GM12878 (cell line): ENCODE measurements at regions not wholly inside any gene's neighbourhood (a gene's known extent, or its start where the extent isn't known, plus 50 kb on each side); places are given as distances from the start of the nearest gene placed in this dataset.

Source experiments
- CEBPB ChIP-seq, 2 experiments: fragments of 150-350 bp in 1 of 2; IDR thresholded peaks; 2 replicates each; pipeline ENCODE4 v1.6.1; 2012 to 2014; ENCODE audit warnings: low read depth in 2 of 2, low read length in 2 of 2, borderline replicate concordance in 1 of 2, inconsistent platforms in 1 of 2
- CREB1 ChIP-seq: IDR thresholded peaks from 2 replicates; pipeline ENCODE4 v1.6.1; 2012; ENCODE audit warnings: low read depth, mild to moderate bottlenecking, inconsistent platforms
- E4F1 ChIP-seq: fragments of 450-650 bp; IDR thresholded peaks from 2 replicates; pipeline ENCODE4 v1.6.1; 2018; ENCODE audit warnings: borderline replicate concordance, mild to moderate bottlenecking; ENCODE audit not compliant: partially characterized antibody
- EED ChIP-seq: sonication (generic); IDR thresholded peaks from 2 replicates; pipeline ENCODE4 v1.6.1; 2016; ENCODE audit warnings: antibody characterized with exemption, low read depth
- IKZF1 ChIP-seq: fragments of 450-650 bp; conservative IDR thresholded peaks from 2 replicates; pipeline ENCODE4 v1.6.1; 2017; ENCODE audit warnings: antibody characterized with exemption, mild to moderate bottlenecking
- IKZF2 ChIP-seq, 2 experiments: fragments of 450-650 bp; IDR thresholded peaks; 2 replicates each; pipeline ENCODE4 v1.6.1; 2017; ENCODE audit warnings: mild to moderate bottlenecking in 2 of 2, moderate library complexity in 2 of 2
- IRF5 ChIP-seq: fragments of 450-650 bp; IDR thresholded peaks from 2 replicates; pipeline ENCODE4 v1.6.1; 2017; ENCODE audit warnings: borderline replicate concordance
- MTA2 ChIP-seq: fragments of 450-650 bp; IDR thresholded peaks from 2 replicates; pipeline ENCODE4 v1.6.1; 2016; ENCODE audit warnings: low read depth, mild to moderate bottlenecking, moderate library complexity
- MXI1 ChIP-seq: fragments of 150-350 bp; IDR thresholded peaks from 2 replicates; pipeline ENCODE4 v1.6.1; 2011; ENCODE audit warnings: low read depth, mild to moderate bottlenecking, inconsistent platforms, low read length, improper control_type of control experiment
- NFXL1 ChIP-seq: fragments of 450-650 bp; IDR thresholded peaks from 2 replicates; pipeline ENCODE4 v1.6.1; 2017; ENCODE audit warnings: antibody characterized with exemption, mild to moderate bottlenecking, borderline replicate concordance
- NFYA ChIP-seq: IDR thresholded peaks from 2 replicates; pipeline ENCODE4 v1.6.1; 2011; ENCODE audit warnings: low read depth, mild to moderate bottlenecking, low read length, improper control_type of control experiment, borderline replicate concordance
- NR2F1 ChIP-seq: fragments of 450-650 bp; conservative IDR thresholded peaks from 2 replicates; pipeline ENCODE4 v1.6.1; 2017; ENCODE audit warnings: mild to moderate bottlenecking
- PML ChIP-seq: IDR thresholded peaks from 2 replicates; pipeline ENCODE4 v1.6.1; 2012; ENCODE audit warnings: low read length, inconsistent platforms
- SMAD1 ChIP-seq: fragments of 450-650 bp; IDR thresholded peaks from 2 replicates; pipeline ENCODE4 v1.6.1; 2018; ENCODE audit warnings: mild to moderate bottlenecking, low read depth; ENCODE audit not compliant: partially characterized antibody
- ZBED1 ChIP-seq: IDR thresholded peaks from 2 replicates; pipeline ENCODE4 v1.6.1; 2016; ENCODE audit warnings: borderline replicate concordance
- ZNF384 ChIP-seq: IDR thresholded peaks from 2 replicates; pipeline ENCODE4 v1.6.1; 2012; ENCODE audit warnings: low read depth, mild to moderate bottlenecking, low read length, improper control_type of control experiment, borderline replicate concordance
- ZNF622 ChIP-seq: fragments of 450-650 bp; IDR thresholded peaks from 2 replicates; pipeline ENCODE4 v1.6.1; 2017; ENCODE audit warnings: mild to moderate bottlenecking, inconsistent platforms

- TF ChIP-seq NFXL1 (no peak), ZNF384 (no peak), ZBED1 (peak; percentile 47; the same call in 1 of the 2 replicates), CEBPB (IDR thresholded peaks at IDR 0.05; ENCODE audit: borderline replicate concordance in 1 of 2, low read depth in 2 of 2, low read length in 2 of 2) (peak in 1 of 2 experiments; percentile 76; a peak in 1 of 4 replicates), MTA2 (peak; percentile 41; the same call in 1 of the 2 replicates), IKZF2 (IDR thresholded peaks at IDR 0.05) (peak; percentile 83 to 92), NFYA (no peak), NR2F1 (0 out of 2 replicates have a peak, but pooled peaks have one; percentile 7), EED (peak; percentile 97), PML (peak; percentile 88; the same call in 1 of the 2 replicates), IKZF1 (peak; percentile 96), IRF5 (no peak), MXI1 (0 out of 2 replicates have a peak, but pooled peaks have one; percentile 17), ZNF622 (no peak), E4F1 (no peak), CREB1 (peak; percentile 38), SMAD1 (no peak)
- TF ChIP-seq, all 136 proteins: peak for 57
Observed at GRCh38 chr14:65287264-65288131, 125.0 kb upstream of the FUT8 start (continued).
